ENCODE measurements at regions not wholly inside any gene's neighbourhood (a gene's known extent, or its start where the extent isn't known, plus 50 kb on each side); places are given as distances from the start of the nearest gene placed in this dataset.

GRCh38 chr7:11315666-11316258 lies 342.1 kb downstream of the PHF14 start:
- no peak for TF ChIP-seq CTCF (conservative IDR thresholded peaks at IDR 0.05 in 1 of 2, IDR thresholded peaks at IDR 0.05 in 1 of 2; ENCODE audit: low read depth in 1 of 2, low read length in 2 of 2)
- TF ChIP-seq EZH2 (IDR thresholded peaks at IDR 0.05; ENCODE audit: low read length, missing control alignments): no peak

Measured in fibroblast of lung (primary cell).